HTR-8/SVneo (cell line): ENCODE measurements at regions not wholly inside any gene's neighbourhood (a gene's known extent, or its start where the extent isn't known, plus 50 kb on each side); places are given as distances from the start of the nearest gene placed in this dataset.
"Not testable (repeated sequence)": the region's sequence is repeated elsewhere in the genome, so short reads cannot be mapped to it uniquely, and the experiment has no call there.

ENCODE experiments used
- DNase-seq: peaks from one replicate; pipeline ENCODE4 v3.0.0; 2011; ENCODE audit warnings: low spot score, mixed read lengths; ENCODE audit not compliant: insufficient read length
- FAIRE-seq: peaks from 2 replicates; lab custom pipeline; 2011; peaks lifted over from hg19 to GRCh38; lab: Jason Lieb, UNC

- DNase-seq (no peak), FAIRE-seq (no peak)
Measured at GRCh38 chr2:106294182-106294581, 100.1 kb upstream of the UXS1 start.

DNA sequence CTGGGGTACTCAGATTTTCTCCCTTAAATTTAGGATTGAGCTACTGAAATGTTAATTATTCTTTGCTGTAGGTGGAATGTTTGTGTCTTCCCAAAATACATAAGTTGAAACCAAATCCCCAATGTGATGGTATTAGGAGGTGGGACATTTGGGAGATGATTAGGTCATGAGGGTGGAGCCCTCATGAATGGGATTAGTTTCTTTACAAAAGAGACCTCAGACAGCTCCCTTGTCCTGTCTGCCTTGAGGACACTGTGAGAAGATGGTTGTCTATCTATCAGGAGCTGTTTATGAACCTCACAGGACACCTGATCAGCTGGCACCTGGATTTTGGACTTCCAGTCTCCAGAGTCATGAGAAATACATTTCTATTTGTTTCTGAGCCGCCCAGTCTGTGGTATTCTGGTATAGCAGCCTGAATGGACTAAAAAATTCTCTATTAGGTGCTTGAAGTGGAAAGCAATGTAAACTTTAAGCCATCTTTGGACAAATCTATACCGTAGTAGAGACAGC, 99.2 kb upstream of the UXS1 start:
- DNase-seq, result no peak

GRCh38 chr2:106292627-106293026, 98.5 kb upstream of the UXS1 start:
- FAIRE-seq (no peak), DNase-seq (no peak)

More for the DNA sequence above, 99.2 kb upstream of the UXS1 start:
- FAIRE-seq, result no peak

GRCh38 chr2:106288873-106289272, 94.8 kb upstream of the UXS1 start:
- DNase-seq (no peak), FAIRE-seq (no peak)

DNA sequence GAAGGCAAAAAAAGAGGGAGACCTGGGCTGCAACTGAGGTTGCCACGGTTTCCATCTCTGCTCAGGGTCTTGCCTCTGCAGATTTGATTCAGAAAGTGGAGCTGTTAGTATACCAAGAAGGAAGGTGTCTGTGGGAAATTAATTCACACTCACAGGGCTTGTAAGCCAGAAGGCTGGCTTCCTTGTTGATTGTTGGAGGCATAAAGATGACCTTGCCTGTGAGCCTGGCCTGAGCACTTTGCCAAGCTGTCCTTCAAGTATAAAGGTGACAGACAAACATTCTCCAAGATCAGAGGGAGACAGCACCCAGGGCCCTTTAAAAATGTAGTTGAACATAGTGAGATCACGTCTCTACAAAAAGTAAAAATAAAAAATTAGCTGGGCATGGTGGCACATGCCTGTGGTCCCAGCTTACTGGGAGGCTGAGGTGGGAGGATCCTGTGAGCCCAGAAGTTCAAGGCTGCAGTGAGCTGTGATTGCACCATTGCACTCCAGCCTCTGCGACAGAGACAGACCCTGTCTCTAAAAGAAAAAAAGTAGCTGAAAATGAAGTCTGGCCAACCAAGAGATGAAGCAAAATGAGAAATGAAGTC, 91.2 kb upstream of the UXS1 start:
- FAIRE-seq (no peak), DNase-seq (no peak)

DNA sequence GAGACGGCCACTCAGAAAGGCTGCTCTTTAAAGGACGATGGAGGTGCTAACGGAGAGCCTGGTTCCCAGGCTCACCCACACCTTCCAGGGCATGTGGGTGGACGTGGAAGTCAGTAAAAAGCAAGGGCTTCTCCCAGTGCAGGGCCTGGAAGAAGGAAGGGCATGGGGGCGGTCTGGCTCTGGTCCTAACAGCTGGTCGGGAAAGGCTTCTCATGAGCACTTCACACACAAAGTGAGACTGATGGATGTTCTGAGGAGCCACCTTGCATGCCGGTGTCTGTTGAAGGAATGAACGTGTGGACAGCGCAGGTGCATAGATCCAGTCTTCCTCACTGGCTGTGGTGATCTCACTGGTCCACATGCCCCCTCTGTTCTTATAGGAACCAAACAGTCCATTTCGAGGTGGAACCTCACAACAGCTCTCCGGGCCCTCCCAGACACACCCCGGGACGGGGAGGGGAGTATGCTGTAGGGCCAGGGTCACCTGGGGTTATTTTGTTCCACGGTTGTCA, 90.6 kb upstream of the UXS1 start:
- no peak for FAIRE-seq
- DNase-seq, result no peak

DNA sequence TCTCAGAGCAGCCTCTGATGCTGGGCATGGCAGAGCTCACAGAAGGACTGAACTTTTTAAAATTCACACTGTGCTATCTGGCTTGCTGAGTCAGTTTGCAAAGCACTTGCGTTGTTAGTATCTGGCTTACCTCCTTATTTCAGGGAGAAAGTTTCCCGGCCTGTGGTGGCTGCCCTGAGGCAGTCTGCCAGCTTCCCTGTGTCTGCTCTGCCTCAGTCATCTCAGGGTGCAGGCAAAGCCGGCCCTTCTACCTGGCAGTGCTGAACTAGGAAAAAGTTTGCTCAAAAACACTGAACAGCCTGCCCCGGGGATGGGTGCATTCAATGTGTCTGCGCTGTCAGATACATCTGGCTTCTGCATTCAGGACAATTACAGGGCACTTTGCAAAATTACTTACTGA, 90.2 kb upstream of the UXS1 start:
- DNase-seq (no peak), FAIRE-seq (no peak)

GRCh38 chr2:106283228-106284152, 89.4 kb upstream of the UXS1 start:
- not testable (repeated sequence) for FAIRE-seq

DNA sequence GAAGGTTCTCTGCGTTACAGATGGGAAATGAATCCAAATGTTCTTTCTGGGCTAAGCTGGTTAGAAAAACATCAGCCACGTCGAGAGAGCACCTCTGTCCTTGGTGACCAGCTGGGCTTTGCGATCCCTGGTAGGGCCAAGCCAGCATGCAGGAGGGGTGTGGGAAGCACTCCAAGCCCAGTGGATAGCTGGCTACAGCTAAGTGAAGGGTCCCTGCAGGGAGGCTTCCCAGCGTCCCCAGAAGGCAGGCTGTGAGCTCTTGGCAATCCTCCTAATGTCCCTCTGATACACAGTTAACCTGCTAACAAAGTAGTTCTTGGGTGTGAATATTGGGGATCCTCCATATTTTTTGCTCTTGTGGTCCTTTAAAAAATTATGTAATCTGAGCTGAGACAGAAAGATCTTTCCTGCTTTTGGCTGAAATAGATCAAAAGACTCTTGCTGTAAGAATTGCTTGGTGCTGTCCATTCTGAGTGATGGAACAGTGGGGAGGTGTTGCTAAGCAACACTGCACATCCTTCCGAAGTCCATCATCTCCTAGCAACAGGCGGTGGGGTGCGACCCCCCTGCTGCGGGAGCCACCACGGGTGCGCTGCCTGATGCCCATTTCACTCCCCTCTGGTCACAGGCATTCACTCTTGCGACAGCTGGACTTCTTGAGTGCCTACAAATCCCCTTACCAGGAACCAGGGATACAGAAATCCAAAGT, 88.5 kb upstream of the UXS1 start:
- no peak for DNase-seq

More at GRCh38 chr2:106283228-106284152, 89.4 kb upstream of the UXS1 start:
- DNase-seq, result not testable (repeated sequence)

GRCh38 chr2:106281907-106282430, 87.9 kb upstream of the UXS1 start:
- DNase-seq, result not testable (repeated sequence)
- peak; percentile 58 for FAIRE-seq

More for the DNA sequence above, 88.5 kb upstream of the UXS1 start:
- no peak for FAIRE-seq

- FAIRE-seq, result no peak
- no peak for DNase-seq
Measured at GRCh38 chr2:106280722-106281446, 86.8 kb upstream of the UXS1 start.

DNA sequence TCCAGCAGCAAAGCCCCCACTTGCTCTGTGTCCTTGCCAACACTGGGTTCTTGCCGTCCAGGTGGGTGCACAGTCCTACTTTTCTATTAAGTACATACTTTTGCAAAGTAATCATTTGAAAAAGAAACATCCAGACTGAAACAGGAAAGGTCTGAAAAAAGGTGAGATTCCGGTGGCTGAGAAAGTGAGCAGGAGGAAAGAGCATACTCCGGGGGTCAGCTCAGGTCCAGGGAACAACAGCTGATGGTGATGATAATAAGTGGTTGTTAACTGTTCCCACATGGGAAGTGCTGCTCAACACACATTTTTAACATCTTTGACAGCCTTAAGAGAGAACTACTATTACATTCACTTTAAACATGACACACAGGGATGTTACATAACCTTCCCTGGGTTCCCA, 86.1 kb upstream of the UXS1 start:
- FAIRE-seq (no peak), DNase-seq (no peak)

DNA sequence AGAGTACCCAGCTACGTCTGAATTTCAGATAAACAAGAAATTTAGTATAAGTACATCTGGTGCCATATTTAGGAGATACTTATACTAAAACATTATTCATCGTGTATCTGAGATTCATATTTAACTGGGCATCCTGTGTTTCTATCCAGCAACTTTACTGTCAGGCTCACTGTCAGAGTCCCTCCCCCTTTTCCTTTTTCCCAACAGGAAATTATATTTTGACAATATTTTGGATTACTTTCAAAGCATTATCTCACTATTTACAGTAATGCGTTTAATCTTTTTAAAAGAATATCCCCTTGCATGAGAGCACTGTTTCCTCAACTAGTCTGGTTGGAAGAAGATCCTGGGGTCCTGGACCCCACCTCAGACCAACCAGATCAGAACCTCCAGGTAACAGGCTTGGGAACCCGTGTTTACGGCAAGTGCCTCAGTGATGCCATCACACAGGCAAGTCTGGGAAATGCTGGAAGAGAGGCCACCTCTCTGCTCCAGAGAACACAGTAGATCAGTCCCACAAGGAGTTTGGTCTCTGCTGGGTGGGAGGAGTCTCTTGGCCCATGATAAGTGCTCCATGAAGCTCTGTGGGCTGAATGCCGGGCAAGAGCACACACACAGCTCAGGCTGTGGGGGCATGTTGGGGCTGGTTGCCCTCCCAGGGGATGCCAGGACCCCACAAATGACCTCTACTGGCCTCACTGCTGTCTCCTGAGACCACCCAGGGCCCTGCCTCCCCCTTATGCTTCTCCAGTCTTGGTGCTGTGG, 84.2 kb upstream of the UXS1 start:
- DNase-seq (no peak), FAIRE-seq (no peak)

GRCh38 chr2:106277426-106277825, 83.3 kb upstream of the UXS1 start:
- DNase-seq (no peak), FAIRE-seq (no peak)

DNA sequence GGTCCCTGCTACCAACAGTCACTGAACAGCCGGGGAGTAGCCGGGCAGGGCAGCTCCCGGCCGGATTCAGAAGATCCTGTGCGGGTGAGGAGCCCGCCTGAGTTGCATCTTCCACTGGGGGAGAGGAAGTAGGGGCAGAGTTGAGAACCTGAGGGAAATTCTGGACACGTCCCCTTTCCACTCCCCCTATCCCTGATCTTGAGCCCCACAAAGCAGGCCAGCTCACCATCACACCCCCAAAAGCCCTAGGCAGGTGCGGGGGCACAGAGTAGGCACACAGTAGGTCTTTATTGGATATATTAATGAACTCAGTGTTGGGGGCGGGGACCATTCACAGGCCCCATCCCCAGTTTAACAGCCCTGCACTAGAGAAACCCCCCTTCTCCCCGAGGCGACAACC, 81.9 kb upstream of the UXS1 start:
- FAIRE-seq (no peak), DNase-seq (no peak)

DNA sequence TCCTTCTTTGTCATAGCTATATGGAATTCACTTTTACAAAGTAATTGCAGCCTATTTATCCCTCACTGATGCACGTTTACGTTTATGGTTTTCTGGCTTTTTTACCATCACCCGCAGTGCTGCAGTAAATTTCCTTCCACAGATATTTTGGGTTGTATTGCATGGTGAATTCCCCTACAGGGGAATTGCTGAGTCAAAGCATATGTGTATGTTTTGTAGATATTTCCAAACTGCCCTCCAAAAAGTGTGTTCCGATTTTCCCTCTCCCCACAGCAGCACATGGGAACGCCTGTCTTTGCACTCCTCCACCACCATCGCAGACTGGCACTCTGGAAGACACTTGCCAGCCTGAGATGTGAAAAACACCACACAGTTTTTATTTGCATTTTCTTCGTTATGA, 80.6 kb upstream of the UXS1 start:
- DNase-seq (no peak), FAIRE-seq (no peak)

DNA sequence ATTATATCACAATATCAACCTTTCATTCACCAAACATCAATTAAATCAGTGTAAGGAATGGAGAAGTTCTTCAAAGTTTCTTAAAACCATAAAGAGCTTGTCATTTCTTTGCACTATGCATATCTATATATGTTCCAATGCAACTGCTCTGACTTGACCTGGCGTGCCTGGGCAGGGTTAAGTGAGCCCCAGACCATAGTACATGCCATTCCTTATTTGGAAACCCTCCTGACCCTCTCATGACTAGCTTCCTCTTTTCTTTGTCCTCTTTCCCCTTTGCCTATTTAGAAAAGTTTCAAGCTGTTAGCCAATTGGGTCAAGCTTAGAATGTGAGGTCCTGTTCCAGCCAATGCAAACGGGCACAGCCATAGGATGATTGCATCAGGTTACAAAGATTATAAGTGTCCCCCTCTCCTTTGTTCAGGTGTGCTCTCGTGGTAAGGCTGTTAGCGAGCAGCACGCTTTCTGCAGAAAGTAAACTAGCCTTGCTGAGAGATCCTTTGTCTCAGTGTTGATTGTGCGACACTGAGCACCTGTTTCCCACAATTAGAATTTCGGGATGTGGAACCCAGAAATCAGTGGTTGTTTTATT, 78.2 kb upstream of the UXS1 start:
- DNase-seq (no peak), FAIRE-seq (no peak)

GRCh38 chr2:106270471-106270891, 76.4 kb upstream of the UXS1 start:
- FAIRE-seq, result no peak

More at GRCh38 chr2:106270471-106270891, 76.4 kb upstream of the UXS1 start:
- no peak for DNase-seq
